GM23338 (cell line): ENCODE measurements at regions not wholly inside any gene's neighbourhood (a gene's known extent, or its start where the extent isn't known, plus 50 kb on each side); places are given as distances from the start of the nearest gene placed in this dataset.
"Not testable (repeated sequence)": the region's sequence is repeated elsewhere in the genome, so short reads cannot be mapped to it uniquely, and the experiment has no call there.

Experiments
- ATAC-seq: fragments of 200-7000 bp; cut with Tn5 transposase; 3 replicates; pipeline ENCODE4 v1.9.1; 2020
- DNase-seq: peaks from one replicate; pipeline ENCODE4 v3.0.0-alpha.2; 2015; ENCODE audit warnings: low spot score
- H2AFZ ChIP-seq: fragments of 200-600 bp; sonication (generic); 2 replicates; pipeline ENCODE4 v1.8.0; 2016; ENCODE audit warnings: antibody characterized with exemption, mild to moderate bottlenecking, moderate library complexity
- H3F3A ChIP-seq: fragments of 200-600 bp; sonication (generic); replicated peaks from 2 replicates; pipeline ENCODE4 v1.8.0; 2017; ENCODE audit warnings: antibody characterized with exemption, mixed run types, low read depth
- H3K27ac ChIP-seq: fragments of 200-600 bp; sonication (generic); 2 replicates; pipeline ENCODE4 v1.6.1; 2016; ENCODE audit warnings: low read depth
- H3K27me3 ChIP-seq: fragments of 200-600 bp; sonication (generic); 2 replicates; pipeline ENCODE4 v1.8.0; 2016; ENCODE audit warnings: mild to moderate bottlenecking, mixed run types, moderate library complexity; ENCODE audit not compliant: insufficient read depth
- H3K36me3 ChIP-seq: fragments of 200-600 bp; sonication (generic); 2 replicates; pipeline ENCODE4 v1.8.0; 2016; ENCODE audit warnings: mild to moderate bottlenecking; ENCODE audit not compliant: insufficient read depth
- H3K4me1 ChIP-seq: fragments of 200-600 bp; sonication (generic); 2 replicates; pipeline ENCODE4 v1.8.0; 2016; ENCODE audit warnings: mild to moderate bottlenecking, moderate library complexity; ENCODE audit not compliant: insufficient read depth
- H3K4me2 ChIP-seq: fragments of 200-600 bp; sonication (generic); 2 replicates; pipeline ENCODE4 v1.7.1; 2017; ENCODE audit warnings: mixed run types
- H3K4me3 ChIP-seq: fragments of 200-600 bp; sonication (generic); 2 replicates; pipeline ENCODE4 v1.6.1; 2016; ENCODE audit warnings: mixed run types
- H3K79me2 ChIP-seq: fragments of 200-600 bp; sonication (generic); replicated peaks from 2 replicates; pipeline ENCODE4 v1.8.0; 2017; ENCODE audit warnings: mild to moderate bottlenecking; ENCODE audit not compliant: insufficient read depth
- H3K9me2 ChIP-seq: fragments of 200-600 bp; sonication (generic); 2 replicates; pipeline ENCODE4 v1.8.0; 2017; ENCODE audit not compliant: insufficient read depth
- H4K20me1 ChIP-seq: fragments of 200-600 bp; sonication (generic); replicated peaks from 2 replicates; pipeline ENCODE4 v1.8.0; 2017; ENCODE audit warnings: mild to moderate bottlenecking; ENCODE audit not compliant: insufficient read depth
- H3K27ac Mint-ChIP-seq: 2 replicates; pipeline ENCODE4 v1.8.0; 2020; ENCODE audit warnings: inconsistent platforms, mild to moderate bottlenecking, moderate library complexity, mixed read lengths
- H3K27me3 Mint-ChIP-seq: 3 replicates; pipeline ENCODE4 v1.8.0; 2022; ENCODE audit warnings: low read depth, mild to moderate bottlenecking, moderate library complexity, mixed read lengths, inconsistent platforms; ENCODE audit not compliant: insufficient read depth, poor library complexity
- H3K36me3 Mint-ChIP-seq: 3 replicates; pipeline ENCODE4 v1.8.0; 2021; ENCODE audit warnings: low read depth, mild to moderate bottlenecking, inconsistent platforms, moderate library complexity, mixed read lengths
- H3K4me1 Mint-ChIP-seq: 3 replicates; pipeline ENCODE4 v1.8.0; 2020; ENCODE audit warnings: mild to moderate bottlenecking, inconsistent platforms, mixed read lengths
- H3K4me3 Mint-ChIP-seq: 3 replicates; pipeline ENCODE4 v1.8.0; 2021; ENCODE audit warnings: moderate library complexity, mild to moderate bottlenecking, inconsistent platforms, mixed read lengths
- H3K9me3 Mint-ChIP-seq: 3 replicates; pipeline ENCODE4 v1.8.0; 2020; ENCODE audit warnings: moderate library complexity, mild to moderate bottlenecking, inconsistent platforms, mixed read lengths
- EZH2 ChIP-seq: fragments of 200-600 bp; sonication (generic); IDR thresholded peaks from one replicate; pipeline ENCODE4 v1.8.0; 2017; ENCODE audit warnings: antibody characterized with exemption, mild to moderate bottlenecking, low read depth; ENCODE audit not compliant: unreplicated experiment
- ZNF462 ChIP-seq: fragments of 250-450 bp; sonication (Bioruptor Pico); IDR thresholded peaks from 2 replicates; pipeline ENCODE4 v1.5.0; 2020; ENCODE audit warnings: mild to moderate bottlenecking, moderate library complexity

GRCh38 chr15:19973718-19974117, 567.9 kb downstream of the GOLGA6L6 start:
- ATAC-seq (no peak), DNase-seq (no peak)
- no peak overlapping the region for H3K4me3 ChIP-seq
- Mint-ChIP-seq H3K4me3 (no peak overlapping the region), H3K9me3 (peaks cover 99% of the 10 kb centered on the region), H3K36me3 (peaks cover 33% of the 10 kb centered on the region; the same call in 2 of the 3 replicates), H3K27ac (no peak overlapping the region), H3K27me3 (peaks cover 2% of the 10 kb centered on the region), H3K4me1 (no peaks in the 10 kb centered on the region)
- H3K27ac ChIP-seq = no peak overlapping the region
- H3K9me2 ChIP-seq = no peaks in the 10 kb centered on the region
- H2AFZ ChIP-seq = no peak overlapping the region
- H3F3A ChIP-seq = no peaks in the 10 kb centered on the region
- TF ChIP-seq ZNF462 (CRISPR knock-in tag) (no peak), EZH2 (no peak)
- H3K27me3 ChIP-seq = no peaks in the 10 kb centered on the region
- no peaks in the 10 kb centered on the region for H4K20me1 ChIP-seq
- H3K36me3 ChIP-seq = no peaks in the 10 kb centered on the region
- H3K4me2 ChIP-seq = no peak overlapping the region
- H3K4me1 ChIP-seq = no peaks in the 10 kb centered on the region
- H3K79me2 ChIP-seq = no peaks in the 10 kb centered on the region

GRCh38 chr15:19972582-19972981, 569.0 kb downstream of the GOLGA6L6 start:
- DNase-seq, H3K27me3 ChIP-seq, H3K4me3 Mint-ChIP-seq, H3K4me3 ChIP-seq, H3F3A ChIP-seq, H3K27ac Mint-ChIP-seq, H3K4me1 Mint-ChIP-seq, H4K20me1 ChIP-seq, H3K9me2 ChIP-seq, H3K27me3 Mint-ChIP-seq, ATAC-seq, H2AFZ ChIP-seq, H3K79me2 ChIP-seq, H3K27ac ChIP-seq, H3K4me2 ChIP-seq, H3K36me3 ChIP-seq, H3K4me1 ChIP-seq: not testable (repeated sequence)
- H3K36me3 Mint-ChIP-seq = peaks cover 35% of the 10 kb centered on the region
- H3K9me3 Mint-ChIP-seq = peaks cover 99% of the 10 kb centered on the region

GRCh38 chr15:19965574-19965973, 576.0 kb downstream of the GOLGA6L6 start:
- H3K4me1 ChIP-seq, DNase-seq, H3K79me2 ChIP-seq, H3K9me2 ChIP-seq, H3K36me3 ChIP-seq, H4K20me1 ChIP-seq, H3K27me3 ChIP-seq, H3K27ac ChIP-seq, H3K4me3 ChIP-seq, H3K27me3 Mint-ChIP-seq, H3K4me1 Mint-ChIP-seq, H3K4me2 ChIP-seq, H3K27ac Mint-ChIP-seq, H3F3A ChIP-seq, ATAC-seq, H3K4me3 Mint-ChIP-seq, H2AFZ ChIP-seq: not testable (repeated sequence)
- H3K9me3 Mint-ChIP-seq = peaks cover 100% of the 10 kb centered on the region
- peaks cover 39% of the 10 kb centered on the region for H3K36me3 Mint-ChIP-seq

DNA sequence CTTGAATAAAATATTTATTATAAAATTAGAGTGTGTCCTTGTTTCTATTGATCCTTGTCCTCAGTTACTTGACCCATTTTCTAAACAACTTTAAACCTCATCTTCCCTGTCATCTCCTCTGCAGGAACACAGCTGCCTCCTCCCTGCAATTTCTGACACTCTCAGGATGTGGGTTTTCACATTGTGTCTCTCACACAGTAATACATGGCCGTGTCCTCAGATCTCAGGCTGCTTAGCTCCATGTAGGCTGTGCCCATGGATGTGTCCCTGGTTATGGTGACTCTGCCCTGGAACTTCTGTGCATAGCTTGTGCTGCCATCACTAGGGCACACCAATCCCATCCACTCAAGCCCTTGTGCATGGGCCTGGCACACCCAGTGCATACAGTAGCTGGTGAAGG, 577.1 kb downstream of the GOLGA6L6 start:
- not testable (repeated sequence) for H3F3A ChIP-seq, H3K27ac Mint-ChIP-seq, H3K27me3 ChIP-seq, H3K9me2 ChIP-seq, ATAC-seq, H4K20me1 ChIP-seq, H3K4me3 ChIP-seq, H3K27ac ChIP-seq, H3K27me3 Mint-ChIP-seq, H3K4me2 ChIP-seq, H3K79me2 ChIP-seq, H3K4me3 Mint-ChIP-seq, H3K36me3 ChIP-seq, H3K4me1 Mint-ChIP-seq, DNase-seq, H3K4me1 ChIP-seq, H2AFZ ChIP-seq
- Mint-ChIP-seq H3K9me3 (peaks cover 100% of the 10 kb centered on the region), H3K36me3 (peaks cover 38% of the 10 kb centered on the region)
